ENCODE measurements at regions not wholly inside any gene's neighbourhood (a gene's known extent, or its start where the extent isn't known, plus 50 kb on each side); places are given as distances from the start of the nearest gene placed in this dataset.

DNA sequence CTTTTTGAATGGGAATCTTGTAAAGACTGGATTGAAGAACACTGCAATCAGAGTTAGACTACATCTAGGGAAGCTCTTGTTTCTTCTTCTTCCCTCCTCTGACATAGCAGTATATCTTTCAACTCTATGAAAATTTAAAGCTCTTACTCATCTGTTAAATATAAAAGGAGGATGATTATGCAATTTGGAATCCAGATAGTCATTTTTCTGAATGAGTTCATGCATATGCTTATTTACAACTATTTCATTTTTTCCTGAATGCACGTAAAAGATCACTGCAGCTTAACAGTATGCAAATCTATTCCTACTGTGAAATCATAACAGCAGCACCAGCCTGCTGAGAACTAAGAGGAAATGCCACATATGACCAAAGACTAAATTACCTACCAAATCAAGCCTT, 133.5 kb upstream of the TMCC3 start:
- DNase-seq (ENCODE audit: low spot score): no peak

DNA sequence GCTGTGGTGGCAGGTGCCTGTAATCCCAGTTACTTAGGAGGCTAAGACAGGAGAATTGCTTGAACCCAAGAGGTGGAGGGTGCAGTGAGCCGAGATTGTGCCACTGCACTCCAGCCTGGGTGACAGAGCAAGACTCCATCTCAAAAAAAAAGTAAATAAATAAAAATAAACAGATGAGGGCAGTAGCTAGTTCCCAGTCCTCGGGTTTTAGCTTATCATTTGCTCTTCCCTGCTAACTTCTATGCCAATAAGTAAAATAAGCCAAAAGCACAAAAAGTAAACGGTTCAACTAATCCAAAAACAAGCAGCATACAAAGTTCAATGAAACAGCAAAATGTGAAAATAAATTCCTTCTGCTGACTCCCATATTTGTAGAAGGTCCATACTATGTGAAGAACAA, 133.0 kb upstream of the TMCC3 start:
- no peak for DNase-seq (ENCODE audit: low spot score)

DNA sequence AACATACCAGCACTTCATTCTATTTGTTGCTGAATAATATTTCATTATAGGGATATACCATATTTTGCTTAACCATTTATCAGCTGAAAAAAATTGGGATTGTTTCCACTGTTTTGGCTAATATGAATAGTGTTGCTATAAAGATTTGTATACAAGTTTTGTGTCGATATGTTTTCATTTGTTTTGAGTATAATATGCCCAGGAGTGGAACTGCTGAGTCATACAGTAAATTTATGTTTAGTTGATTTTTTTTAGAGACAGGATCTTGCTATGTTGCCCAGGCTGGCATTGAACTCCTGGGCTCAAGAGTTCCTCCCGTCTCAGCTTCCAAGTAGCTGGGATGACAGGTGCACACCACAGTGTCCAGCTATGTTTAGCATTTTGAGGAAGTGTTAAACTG, 131.5 kb upstream of the TMCC3 start:
- DNase-seq (ENCODE audit: low spot score): no peak

DNA sequence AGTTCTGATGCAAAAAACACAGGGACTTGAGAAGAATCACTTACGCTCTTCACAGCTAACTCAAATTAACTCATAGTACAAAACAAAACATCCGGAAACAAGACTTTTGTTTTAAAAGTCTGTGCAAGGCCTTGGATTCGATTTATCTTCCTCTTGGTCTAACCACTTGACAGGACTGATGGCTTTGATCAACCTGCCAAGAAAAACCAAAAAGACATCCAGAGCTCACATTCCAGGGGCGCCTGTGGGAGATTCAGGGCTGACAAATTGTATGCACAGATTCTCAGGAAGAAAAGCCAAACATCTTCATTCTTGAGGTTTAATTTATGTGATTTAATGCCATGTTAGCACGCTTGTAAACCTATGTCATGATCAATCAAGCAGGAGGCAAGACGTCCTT, 129.1 kb upstream of the TMCC3 start:
- no peak for DNase-seq (ENCODE audit: low spot score)

DNA sequence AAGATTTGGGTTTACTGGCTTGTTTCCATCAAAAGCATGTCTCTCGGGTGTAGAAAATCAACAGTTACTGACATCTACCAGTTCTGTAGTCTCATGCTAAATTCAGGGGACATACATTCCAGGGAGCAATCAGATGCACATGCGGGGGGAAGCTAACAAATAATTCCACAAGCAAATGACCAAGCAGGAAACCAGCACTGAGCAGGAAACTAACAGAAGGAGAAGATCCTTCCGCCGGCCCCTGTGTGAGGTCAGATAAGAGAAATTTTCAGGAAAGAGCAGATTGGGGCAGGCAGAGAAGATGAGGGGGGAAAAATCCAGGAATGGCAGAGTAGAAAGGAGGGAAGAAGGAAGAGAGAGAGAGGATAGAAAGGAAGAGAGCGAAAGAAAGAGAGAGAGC, 127.6 kb upstream of the TMCC3 start:
- DNase-seq (ENCODE audit: low spot score): no peak

DNA sequence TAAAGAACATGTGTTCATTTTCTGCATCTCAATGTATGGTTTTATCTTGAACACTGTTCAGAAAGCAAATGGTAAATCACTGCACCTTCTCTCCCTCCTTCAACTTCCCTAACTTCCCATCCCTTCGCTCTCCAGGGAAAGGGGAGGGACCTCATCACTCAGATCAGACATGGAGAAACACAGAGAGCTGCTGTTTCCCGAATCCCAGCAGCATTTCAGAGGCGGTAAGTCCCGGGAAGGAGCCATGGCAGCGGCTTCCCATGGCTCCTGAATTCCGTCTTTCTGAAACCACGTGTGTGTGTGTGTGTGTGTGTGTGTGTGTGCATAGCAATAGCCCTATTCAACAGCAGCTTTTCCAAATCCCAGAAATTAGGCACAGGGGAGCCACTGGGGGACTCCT, 125.4 kb upstream of the TMCC3 start:
- no peak for DNase-seq (ENCODE audit: low spot score)

DNA sequence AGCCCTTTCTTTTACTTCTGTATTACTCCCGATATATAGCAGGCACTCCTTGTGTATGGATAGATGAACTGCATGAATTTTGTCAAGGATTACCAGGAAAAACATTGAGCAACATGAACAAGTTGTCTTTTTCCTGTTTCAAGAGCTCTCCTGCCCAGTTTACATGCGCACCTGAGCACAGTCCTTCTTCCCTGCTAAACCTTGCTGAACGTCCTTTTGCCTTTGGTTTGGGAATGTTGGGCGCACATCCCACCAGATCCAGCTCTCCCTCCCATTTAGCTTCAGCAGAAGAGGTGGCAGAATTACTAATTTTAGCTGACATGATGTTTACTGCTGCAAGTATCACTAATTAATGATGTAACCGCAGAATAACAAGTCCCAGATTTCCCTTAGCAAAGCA, 121.4 kb upstream of the TMCC3 start:
- DNase-seq (ENCODE audit: low spot score): no peak

DNA sequence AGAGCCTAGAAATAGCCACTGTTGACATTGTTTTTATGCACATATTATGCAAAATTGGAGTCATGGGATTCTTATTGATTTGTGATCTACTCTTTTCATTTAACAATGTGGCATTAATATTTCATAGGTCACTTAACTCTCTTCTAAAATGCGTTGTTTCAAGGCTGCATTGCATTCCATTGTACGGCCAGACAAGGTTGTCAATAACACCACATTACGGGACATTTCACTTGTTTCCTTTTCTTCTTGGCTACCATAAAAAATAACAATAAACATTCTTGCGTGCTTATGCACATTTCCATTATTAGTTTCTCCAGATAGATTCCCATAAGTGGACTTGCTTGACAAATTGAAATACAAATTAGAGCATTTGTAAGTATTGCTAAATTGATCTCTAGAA, 120.8 kb upstream of the TMCC3 start:
- no peak for DNase-seq (ENCODE audit: low spot score)

DNA sequence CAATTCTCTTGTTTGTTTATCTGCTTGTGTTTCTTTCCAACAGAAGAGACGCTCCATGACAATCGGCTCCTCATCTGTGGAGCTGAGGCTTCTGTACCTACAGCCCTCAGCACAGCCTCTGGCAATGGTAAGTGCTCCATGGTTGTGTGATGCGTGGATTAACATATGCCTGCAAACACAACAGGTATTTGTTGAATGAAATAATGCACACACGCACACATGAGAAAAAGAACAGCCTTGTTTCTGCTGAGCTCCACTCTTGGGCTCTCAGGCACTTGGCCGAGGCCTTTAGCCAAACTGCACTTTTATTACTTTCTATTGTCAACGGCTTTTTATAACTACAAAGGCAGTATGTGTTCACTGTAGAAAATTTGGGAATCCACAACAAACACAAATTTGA, 120.4 kb upstream of the TMCC3 start:
- DNase-seq (ENCODE audit: low spot score): no peak

DNA sequence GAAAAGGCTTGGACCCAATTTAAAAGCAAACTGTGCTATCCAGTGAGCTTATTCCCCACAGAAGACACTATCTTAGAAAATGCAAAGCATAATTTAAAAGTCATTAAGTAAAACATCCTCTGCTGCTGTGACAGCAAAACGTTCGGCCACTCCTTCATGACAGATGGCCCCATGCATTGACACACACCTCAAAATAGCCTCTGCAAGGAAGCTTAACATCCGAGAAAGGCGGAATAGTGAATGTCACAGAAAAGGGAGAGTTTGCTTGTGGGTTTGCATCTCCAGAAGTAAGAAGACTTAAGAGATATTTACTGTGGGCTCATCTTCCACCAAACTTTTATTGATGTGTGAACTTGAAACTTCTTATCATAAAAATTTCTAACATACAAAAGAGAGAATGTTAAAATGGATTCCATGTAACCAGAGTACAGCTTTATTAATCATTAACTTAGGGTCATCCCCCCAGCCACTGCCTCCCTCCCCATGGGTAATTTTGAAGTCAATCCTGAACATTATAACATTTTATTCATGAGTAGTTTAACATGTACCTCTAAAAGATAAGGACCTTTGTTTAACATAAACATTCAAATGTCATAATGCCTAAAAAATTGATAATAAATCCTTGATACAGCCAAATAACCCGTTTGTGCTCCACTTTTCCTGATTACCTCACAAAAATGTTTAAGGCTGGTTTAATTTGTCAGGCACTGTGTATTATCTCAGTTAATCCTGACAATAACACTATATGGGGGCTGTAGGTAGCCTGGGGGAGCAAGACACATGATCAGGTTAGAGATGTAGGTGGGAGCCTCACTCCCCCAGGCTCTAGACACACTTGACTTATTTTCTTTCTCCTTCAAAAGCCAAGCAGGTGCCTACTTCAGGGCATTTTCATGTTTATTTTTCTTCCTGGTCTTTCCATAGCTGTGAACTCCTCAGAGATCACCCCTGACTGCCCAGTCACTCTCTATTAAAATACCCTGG, 119.7 kb upstream of the TMCC3 start:
- DNase-seq (ENCODE audit: low spot score): no peak

DNA sequence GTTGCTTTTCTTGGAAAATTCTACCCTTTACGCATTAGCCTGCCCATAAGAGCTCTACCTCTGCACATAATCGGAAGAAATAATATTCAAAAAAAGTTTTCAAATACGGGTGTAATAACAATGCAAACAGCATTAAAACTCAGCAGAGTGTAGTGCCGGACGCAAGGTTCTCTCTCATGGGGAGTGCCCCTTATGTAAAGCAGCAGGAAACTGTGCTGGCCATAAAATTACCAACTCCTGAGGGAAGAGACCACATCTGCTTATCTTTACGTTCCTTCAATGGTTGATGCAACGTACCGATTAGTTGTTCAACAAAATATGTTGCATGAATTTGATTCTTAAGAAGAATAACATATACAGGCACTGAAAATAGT, 118.7 kb upstream of the TMCC3 start:
- no peak for DNase-seq (ENCODE audit: low spot score)

DNA sequence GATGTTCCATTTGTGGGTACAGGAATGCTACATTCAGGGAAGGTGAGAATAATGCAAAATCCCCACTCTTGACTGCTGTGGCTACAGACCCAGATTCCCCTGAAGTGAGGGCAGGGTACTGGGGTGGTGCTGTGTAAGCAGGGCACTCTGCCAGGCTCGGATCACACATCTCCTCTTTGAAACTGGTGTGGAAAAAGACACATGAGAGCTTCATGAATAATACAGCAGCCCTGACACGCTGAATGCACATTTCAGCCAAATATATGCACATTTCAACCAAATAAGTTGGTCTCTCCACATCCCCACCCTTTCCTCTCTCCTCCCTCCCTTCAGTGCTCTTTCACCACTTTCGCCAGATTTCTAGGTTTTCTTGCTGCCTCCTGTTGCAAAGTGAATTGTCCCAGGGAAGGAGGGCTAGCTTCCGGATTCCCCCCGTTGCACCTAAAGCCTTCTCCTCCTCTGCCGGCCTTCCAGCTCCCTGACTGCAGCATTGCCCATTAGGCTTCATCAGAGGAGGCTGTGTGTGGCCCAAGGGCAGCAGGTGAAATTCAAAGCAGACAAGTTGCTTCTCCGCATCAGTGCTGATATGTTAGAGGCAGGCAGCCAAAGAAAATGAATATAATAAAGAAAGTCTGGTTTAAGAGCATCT, 118.2 kb upstream of the TMCC3 start:
- no peak for DNase-seq (ENCODE audit: low spot score)

DNA sequence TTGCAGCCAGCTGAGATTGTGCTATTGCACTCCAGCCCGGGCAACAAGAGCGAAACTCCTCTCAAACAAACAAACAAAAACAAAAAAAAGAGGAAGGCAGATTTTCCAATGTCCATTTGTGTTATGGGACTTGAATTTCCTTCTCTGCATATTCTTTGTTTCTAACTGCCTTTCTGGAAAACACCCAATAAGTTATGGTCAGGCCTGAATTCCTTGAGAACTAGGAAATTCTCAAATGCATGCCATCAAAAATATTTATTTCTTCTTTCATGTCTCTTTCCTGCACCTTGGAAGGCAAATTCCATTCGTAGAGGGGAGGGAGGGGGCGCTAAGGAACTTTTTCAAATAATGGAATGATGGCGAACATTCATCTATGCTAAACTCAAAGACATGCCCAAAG, 117.6 kb upstream of the TMCC3 start:
- DNase-seq (ENCODE audit: low spot score): no peak

DNA sequence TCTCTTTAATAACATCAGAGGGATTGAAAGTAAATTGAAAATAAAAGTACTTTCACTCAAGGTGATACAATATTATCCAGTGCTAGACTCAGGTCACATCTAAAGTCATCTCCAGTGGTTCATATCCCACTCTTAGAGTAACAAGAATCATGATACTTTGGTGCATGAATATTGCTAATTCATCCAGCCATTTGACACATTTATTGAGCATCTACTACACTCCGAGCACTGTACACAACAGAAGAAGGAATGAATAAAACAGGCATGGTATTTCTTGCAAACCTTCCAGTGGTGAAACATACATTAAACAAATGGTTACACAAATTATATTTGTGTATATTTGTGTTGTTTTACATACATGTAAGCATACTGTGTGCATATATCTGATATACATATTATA, 116.0 kb upstream of the TMCC3 start:
- no peak for DNase-seq (ENCODE audit: low spot score)

DNA sequence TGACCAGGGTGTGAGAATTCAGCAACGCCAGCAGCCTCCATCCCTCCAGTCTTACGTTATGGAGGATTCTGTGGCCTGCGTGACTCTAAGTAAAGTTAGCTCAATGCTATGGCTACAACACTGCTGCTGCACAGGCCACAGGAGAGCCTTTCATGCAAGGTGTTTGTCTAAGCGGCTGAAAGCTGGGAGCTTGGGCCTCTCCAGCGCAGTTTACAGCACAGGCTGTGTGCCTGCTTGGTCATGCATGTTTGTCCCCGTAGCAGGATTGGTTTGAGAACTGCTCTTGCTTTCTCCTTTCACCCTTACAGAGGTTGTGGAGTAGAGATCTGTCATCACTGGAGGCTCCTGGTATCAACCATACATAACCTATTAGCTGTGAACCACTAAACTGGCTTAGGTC, 113.1 kb upstream of the TMCC3 start:
- no peak for DNase-seq (ENCODE audit: low spot score)

DNA sequence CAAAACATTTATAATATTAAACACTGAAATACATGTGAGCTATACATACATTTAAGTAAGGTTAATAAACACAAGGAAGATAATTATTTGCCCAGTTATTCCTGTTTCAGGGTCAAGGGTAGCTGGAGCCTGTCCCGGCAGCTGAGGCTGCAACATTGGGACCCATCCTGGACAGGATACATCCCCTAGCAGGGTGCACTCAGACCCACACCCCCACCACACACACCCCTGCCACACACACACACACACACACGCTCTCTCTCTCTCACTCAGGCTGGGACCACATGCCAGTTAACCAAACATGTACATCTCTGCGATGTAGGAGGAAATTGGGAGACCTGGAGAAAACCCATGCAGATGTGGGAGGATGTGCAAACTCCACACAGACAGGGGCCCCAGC, 112.6 kb upstream of the TMCC3 start:
- DNase-seq (ENCODE audit: low spot score): no peak

DNA sequence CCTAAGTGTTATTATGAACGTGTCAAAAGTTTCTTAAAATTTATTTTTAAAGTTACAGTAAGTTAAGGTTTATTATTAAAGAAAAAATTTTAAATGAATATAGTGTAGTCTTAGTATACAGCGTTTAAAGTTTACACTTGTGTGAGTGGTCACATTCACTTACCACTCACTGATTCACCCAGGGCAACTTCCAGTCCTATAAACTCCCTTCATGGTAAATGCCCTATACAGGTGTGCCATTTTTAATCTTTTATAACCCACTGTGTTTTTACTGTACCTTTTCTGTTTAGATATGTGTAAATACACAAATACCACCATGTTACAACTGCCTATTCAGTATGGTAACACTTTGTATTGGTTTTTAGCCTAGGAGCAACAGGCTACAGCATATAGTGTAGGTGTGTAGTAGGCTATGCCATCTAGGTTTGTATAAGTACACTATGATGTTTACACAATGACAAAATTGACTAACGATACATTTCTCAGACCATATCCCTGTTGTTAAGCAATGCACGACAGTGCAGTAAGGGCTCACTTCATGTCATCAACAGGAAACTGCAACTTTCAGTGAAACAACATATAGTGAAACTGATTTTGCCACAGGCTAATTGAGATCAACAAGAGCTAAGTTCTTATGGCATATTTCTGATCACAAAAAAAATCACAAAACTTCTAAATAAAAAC, 112.0 kb upstream of the TMCC3 start:
- peak; percentile 3 for DNase-seq (ENCODE audit: low spot score)

DNA sequence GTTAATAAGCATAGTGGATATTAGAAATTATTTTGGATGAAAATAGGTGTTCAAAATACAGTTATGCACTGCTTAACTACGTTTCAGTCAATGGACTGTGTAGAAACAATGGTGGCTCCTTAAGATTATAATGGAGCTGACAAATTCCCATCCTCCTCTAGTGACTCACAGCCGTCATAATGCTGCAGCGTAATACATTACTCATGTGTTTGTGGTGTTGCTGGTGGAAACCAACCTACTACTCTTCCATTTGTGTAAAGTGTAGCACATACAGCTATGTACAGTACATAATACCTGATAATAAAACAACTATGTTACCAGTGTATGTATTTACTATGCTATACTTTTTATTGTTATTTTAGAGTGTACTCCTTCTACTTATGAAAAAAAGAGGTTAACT, 111.2 kb upstream of the TMCC3 start:
- peak; percentile 26 for DNase-seq (ENCODE audit: low spot score)

DNA sequence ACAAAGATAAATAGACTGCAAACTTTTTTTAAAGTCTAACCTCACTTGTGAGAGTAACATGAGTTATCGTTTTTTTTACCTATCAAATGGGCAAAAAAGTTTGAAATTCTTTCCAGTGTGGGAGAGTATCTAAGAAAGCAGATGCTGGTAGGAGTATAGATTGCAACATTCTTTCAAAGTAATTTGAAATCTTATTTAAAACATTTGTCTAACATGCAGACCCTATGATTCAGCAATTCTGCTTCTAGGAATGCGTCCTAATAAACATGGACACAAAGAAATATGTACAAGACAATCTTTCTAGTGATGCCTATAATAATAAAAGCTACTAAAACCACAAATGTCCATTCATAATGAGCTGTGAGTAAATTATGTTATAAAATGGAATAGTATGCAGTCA, 110.4 kb upstream of the TMCC3 start:
- DNase-seq (ENCODE audit: low spot score): no peak

DNA sequence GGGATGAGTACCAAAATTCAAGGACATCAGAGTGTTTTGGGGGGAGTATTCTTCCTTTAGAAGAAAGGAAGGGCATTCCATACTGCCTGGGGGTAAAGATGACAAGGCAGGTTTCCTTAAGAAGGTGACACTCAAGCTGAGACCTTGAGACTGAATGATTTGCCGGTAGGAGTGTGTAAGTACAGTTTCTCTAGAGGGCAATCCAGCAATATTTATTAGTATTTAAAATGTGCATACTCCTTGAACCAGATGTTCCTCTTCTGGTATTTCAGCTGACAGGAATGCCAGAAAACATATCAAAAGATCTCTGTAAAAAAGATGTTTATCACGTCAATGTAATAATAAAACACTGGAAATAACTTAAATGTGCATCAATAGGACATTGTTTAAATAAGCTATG, 106.4 kb upstream of the TMCC3 start:
- DNase-seq (ENCODE audit: low spot score): no peak

DNA sequence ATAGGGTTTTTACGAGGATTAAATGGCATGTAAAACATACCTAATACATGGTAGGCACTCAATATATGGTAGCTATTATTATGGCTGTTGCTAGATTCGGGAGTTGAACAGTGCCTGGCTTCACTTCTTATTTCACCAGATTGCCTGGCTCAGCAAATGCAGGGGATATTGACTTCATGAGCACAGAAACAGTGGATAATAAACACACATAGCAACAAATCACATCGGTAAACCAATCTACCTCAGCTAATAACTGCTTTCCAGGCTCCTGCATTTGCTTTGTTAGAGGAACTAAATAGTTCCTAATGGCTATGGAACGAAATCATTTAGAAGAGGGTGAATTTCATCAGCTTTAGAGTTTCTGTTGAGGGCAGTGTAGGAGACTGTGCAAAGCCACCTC, 105.2 kb upstream of the TMCC3 start:
- DNase-seq (ENCODE audit: low spot score): no peak

DNA sequence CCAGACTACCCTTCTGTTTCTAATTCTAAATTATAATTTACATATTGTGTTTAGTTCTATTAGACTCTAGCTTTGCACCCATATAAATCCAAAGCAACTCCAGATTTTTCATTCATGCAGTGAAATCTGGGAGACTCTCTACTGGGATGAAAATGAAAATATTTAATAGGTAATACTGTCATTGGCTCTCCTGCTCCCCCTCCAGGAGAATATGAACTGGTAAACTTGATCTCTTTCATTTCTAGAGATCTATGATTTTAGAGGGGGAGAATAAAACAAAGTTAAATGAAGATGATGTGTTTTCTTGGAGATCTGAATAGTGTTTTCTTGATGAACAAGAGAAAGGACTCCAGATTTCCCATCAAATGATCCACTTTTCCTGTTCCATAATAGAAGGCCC, 104.3 kb upstream of the TMCC3 start:
- DNase-seq (ENCODE audit: low spot score): no peak
